ENCODE measurements at regions not wholly inside any gene's neighbourhood (a gene's known extent, or its start where the extent isn't known, plus 50 kb on each side); places are given as distances from the start of the nearest gene placed in this dataset.

GRCh38 chr1:5563861-5564577 is 428.2 kb downstream of the NPHP4 start:
- TF ChIP-seq CTCF (IDR thresholded peaks at IDR 0.05; ENCODE audit: borderline replicate concordance, extremely low read depth, insufficient read depth) = no peak
- no peak overlapping the region for H3K27ac ChIP-seq (ENCODE audit: low read depth in 2 of 2, low read length in 2 of 2)
- no peaks in the 10 kb centered on the region for H3K4me1 ChIP-seq (ENCODE audit: control insufficient read depth in 2 of 3, insufficient read depth in 2 of 3, low read depth in 1 of 3, low read length in 3 of 3)
- no peaks in the 10 kb centered on the region for H3K27me3 ChIP-seq (ENCODE audit: control insufficient read depth, insufficient read depth, low read length)
- no peak overlapping the region for H3K4me3 ChIP-seq (ENCODE audit: low read length in 3 of 3)
- H3K36me3 ChIP-seq (ENCODE audit: control insufficient read depth in 2 of 3, insufficient read depth in 3 of 3, low read length in 3 of 3) = no peaks in the 10 kb centered on the region
- H3K9ac ChIP-seq (ENCODE audit: low read length in 3 of 3) = no peak overlapping the region
- no peaks in the 10 kb centered on the region for H3K9me3 ChIP-seq (ENCODE audit: control insufficient read depth in 2 of 3, insufficient read depth in 1 of 3, low read length in 3 of 3)
- FAIRE-seq = no peak
- intact Hi-C loops (cut with DNase I) = no loop called here
- DNase-seq = no peak

GRCh38 chr1:5562769-5563168 is 429.5 kb downstream of the NPHP4 start:
- H3K36me3 ChIP-seq (ENCODE audit: control insufficient read depth in 2 of 3, insufficient read depth in 3 of 3, low read length in 3 of 3) = no peaks in the 10 kb centered on the region
- no peak overlapping the region for H3K9ac ChIP-seq (ENCODE audit: low read length in 3 of 3)
- no peaks in the 10 kb centered on the region for H3K27me3 ChIP-seq (ENCODE audit: control insufficient read depth, insufficient read depth, low read length)
- H3K27ac ChIP-seq (ENCODE audit: low read depth in 2 of 2, low read length in 2 of 2) = no peak overlapping the region
- TF ChIP-seq CTCF (IDR thresholded peaks at IDR 0.05; ENCODE audit: borderline replicate concordance, extremely low read depth, insufficient read depth) = no peak
- no peaks in the 10 kb centered on the region for H3K4me1 ChIP-seq (ENCODE audit: control insufficient read depth in 2 of 3, insufficient read depth in 2 of 3, low read depth in 1 of 3, low read length in 3 of 3)
- H3K9me3 ChIP-seq (ENCODE audit: control insufficient read depth in 2 of 3, insufficient read depth in 1 of 3, low read length in 3 of 3) = peaks cover 0 to 2% (median 0%) of the 10 kb centered on the region in 3 donors
- intact Hi-C loops (cut with DNase I) = no loop called here
- H3K4me3 ChIP-seq (ENCODE audit: low read length in 3 of 3) = no peak overlapping the region
- FAIRE-seq (no peak), DNase-seq (no peak)

- DNase-seq (no peak), FAIRE-seq (no peak)
- Histone ChIP-seq H3K36me3 (ENCODE audit: control insufficient read depth in 2 of 3, insufficient read depth in 3 of 3, low read length in 3 of 3) (no peaks in the 10 kb centered on the region), H3K4me1 (ENCODE audit: control insufficient read depth in 2 of 3, insufficient read depth in 2 of 3, low read depth in 1 of 3, low read length in 3 of 3) (no peaks in the 10 kb centered on the region), H3K9ac (ENCODE audit: low read length in 3 of 3) (no peak overlapping the region), H3K4me3 (ENCODE audit: low read length in 3 of 3) (no peak overlapping the region), H3K27me3 (ENCODE audit: control insufficient read depth, insufficient read depth, low read length) (no peaks in the 10 kb centered on the region), H3K27ac (ENCODE audit: low read depth in 2 of 2, low read length in 2 of 2) (no peak overlapping the region), H3K9me3 (ENCODE audit: control insufficient read depth in 2 of 3, insufficient read depth in 1 of 3, low read length in 3 of 3) (peaks cover 0 to 2% (median 0%) of the 10 kb centered on the region in 3 donors)
- intact Hi-C loops (cut with DNase I) = no loop called here
- no peak for TF ChIP-seq CTCF (IDR thresholded peaks at IDR 0.05; ENCODE audit: borderline replicate concordance, extremely low read depth, insufficient read depth)
Observed at GRCh38 chr1:5562331-5562730, 429.9 kb downstream of the NPHP4 start.

GRCh38 chr1:5559078-5559477 is 433.1 kb downstream of the NPHP4 start:
- FAIRE-seq (no peak), DNase-seq (no peak)
- no peak overlapping the region for H3K9ac ChIP-seq (ENCODE audit: low read length in 3 of 3)
- no peak for TF ChIP-seq CTCF (IDR thresholded peaks at IDR 0.05; ENCODE audit: borderline replicate concordance, extremely low read depth, insufficient read depth)
- H3K4me3 ChIP-seq (ENCODE audit: low read length in 3 of 3) = no peak overlapping the region
- H3K4me1 ChIP-seq (ENCODE audit: control insufficient read depth in 2 of 3, insufficient read depth in 2 of 3, low read depth in 1 of 3, low read length in 3 of 3) = no peaks in the 10 kb centered on the region
- H3K36me3 ChIP-seq (ENCODE audit: control insufficient read depth in 2 of 3, insufficient read depth in 3 of 3, low read length in 3 of 3) = no peaks in the 10 kb centered on the region
- no peaks in the 10 kb centered on the region for H3K27me3 ChIP-seq (ENCODE audit: control insufficient read depth, insufficient read depth, low read length)
- intact Hi-C loops (cut with DNase I) = no loop called here
- peaks cover 0 to 5% (median 2%) of the 10 kb centered on the region in 3 donors for H3K9me3 ChIP-seq (ENCODE audit: control insufficient read depth in 2 of 3, insufficient read depth in 1 of 3, low read length in 3 of 3)
- no peak overlapping the region for H3K27ac ChIP-seq (ENCODE audit: low read depth in 2 of 2, low read length in 2 of 2)
